Smooth muscle cell (in vitro differentiated cells): ENCODE measurements at regions not wholly inside any gene's neighbourhood (a gene's known extent, or its start where the extent isn't known, plus 50 kb on each side); places are given as distances from the start of the nearest gene placed in this dataset.

Experiments
- DNase-seq: peaks from one replicate; lab custom pipeline; 2025; ENCODE audit not compliant: unreplicated experiment; lab: John Stamatoyannopoulos, UW
- H2AFZ ChIP-seq: fragments of 200-600 bp; sonication (generic); 2 replicates; pipeline ENCODE4 v1.6.0; 2016; ENCODE audit warnings: antibody characterized with exemption, low read depth, mild to moderate bottlenecking
- H3F3A ChIP-seq: fragments of 200-600 bp; sonication (generic); 2 replicates; pipeline ENCODE4 v1.6.0; 2017; ENCODE audit warnings: antibody characterized with exemption, low read depth
- H3K27ac ChIP-seq: fragments of 200-600 bp; sonication (generic); 2 replicates; pipeline ENCODE4 v1.5.1; 2016; ENCODE audit warnings: low read depth, mild to moderate bottlenecking
- H3K27me3 ChIP-seq: fragments of 200-600 bp; sonication (generic); 2 replicates; pipeline ENCODE4 v1.6.1; 2016; ENCODE audit warnings: low read depth, mild to moderate bottlenecking
- H3K36me3 ChIP-seq: fragments of 200-600 bp; sonication (generic); 2 replicates; pipeline ENCODE4 v1.5.1; 2016; ENCODE audit warnings: low read depth
- H3K4me1 ChIP-seq: fragments of 200-600 bp; sonication (generic); 2 replicates; pipeline ENCODE4 v1.5.1; 2016; ENCODE audit warnings: low read depth
- H3K4me2 ChIP-seq: fragments of 200-600 bp; sonication (generic); 2 replicates; pipeline ENCODE4 v1.6.0; 2016; ENCODE audit warnings: mild to moderate bottlenecking
- H3K4me3 ChIP-seq: fragments of 200-600 bp; sonication (generic); 2 replicates; pipeline ENCODE4 v1.5.1; 2016; ENCODE audit warnings: mild to moderate bottlenecking
- H3K79me2 ChIP-seq: fragments of 200-600 bp; sonication (generic); 2 replicates; pipeline ENCODE4 v1.6.0; 2016; ENCODE audit warnings: low read depth, mild to moderate bottlenecking
- H3K9ac ChIP-seq: fragments of 200-600 bp; sonication (generic); 2 replicates; pipeline ENCODE4 v1.6.0; 2016; ENCODE audit warnings: low read depth
- H3K9me3 ChIP-seq: fragments of 200-600 bp; sonication (generic); replicated peaks from 2 replicates; pipeline ENCODE4 v1.5.1; 2016; ENCODE audit warnings: low read depth
- H4K20me1 ChIP-seq: fragments of 200-600 bp; sonication (generic); 2 replicates; pipeline ENCODE4 v1.6.0; 2016; ENCODE audit warnings: low read depth
- CTCF ChIP-seq: fragments of 200-600 bp; sonication (generic); IDR thresholded peaks from 2 replicates; pipeline ENCODE4 v1.5.1; 2017; ENCODE audit warnings: borderline replicate concordance, mild to moderate bottlenecking, antibody characterized with exemption; ENCODE audit not compliant: insufficient read depth, poor library complexity, severe bottlenecking
- WGBS: methylation state at CpG from one replicate; pipeline ENCODE4 v1.1.7; 2016; ENCODE audit warnings: low lambda C conversion rate; 5-methylcytosine and 5-hydroxymethylcytosine counted together

GRCh38 chr11:71112990-71113389 lies 139.4 kb downstream of the SHANK2 start:
- no peaks in the 10 kb centered on the region for H3K9me3 ChIP-seq
- no peak overlapping the region for H3K4me2 ChIP-seq
- H3K27ac ChIP-seq, result no peak overlapping the region
- DNase-seq, result no peak
- no peaks in the 10 kb centered on the region for H3K36me3 ChIP-seq
- H3K9ac ChIP-seq, result no peak overlapping the region
- H3K79me2 ChIP-seq, result no peaks in the 10 kb centered on the region
- no peaks in the 10 kb centered on the region for H3F3A ChIP-seq
- H4K20me1 ChIP-seq, result no peaks in the 10 kb centered on the region
- no peak for TF ChIP-seq CTCF
- no peaks in the 10 kb centered on the region for H3K27me3 ChIP-seq
- H2AFZ ChIP-seq, result no peak overlapping the region
- 85% methylated on average over 16 of the region's 16 CpGs for WGBS
- H3K4me3 ChIP-seq, result no peak overlapping the region
- no peaks in the 10 kb centered on the region for H3K4me1 ChIP-seq

- WGBS, result 82% methylated on average over 9 of the region's 9 CpGs
- no peak overlapping the region for H2AFZ ChIP-seq
- H3K9me3 ChIP-seq, result no peaks in the 10 kb centered on the region
- H3K4me3 ChIP-seq, result no peak overlapping the region
- no peak for TF ChIP-seq CTCF
- no peaks in the 10 kb centered on the region for H3K79me2 ChIP-seq
- H3F3A ChIP-seq, result no peaks in the 10 kb centered on the region
- no peaks in the 10 kb centered on the region for H3K27me3 ChIP-seq
- no peak overlapping the region for H3K9ac ChIP-seq
- no peak for DNase-seq
- no peaks in the 10 kb centered on the region for H3K36me3 ChIP-seq
- no peak overlapping the region for H3K27ac ChIP-seq
- H4K20me1 ChIP-seq, result no peaks in the 10 kb centered on the region
- H3K4me2 ChIP-seq, result no peak overlapping the region
- no peaks in the 10 kb centered on the region for H3K4me1 ChIP-seq
Observed at GRCh38 chr11:71112454-71112853, 139.9 kb downstream of the SHANK2 start.

- Histone ChIP-seq H3K9me3 (no peaks in the 10 kb centered on the region), H3K79me2 (no peaks in the 10 kb centered on the region), H3K9ac (no peak overlapping the region), H3K4me1 (no peaks in the 10 kb centered on the region), H4K20me1 (no peaks in the 10 kb centered on the region), H3F3A (no peaks in the 10 kb centered on the region), H2AFZ (no peak overlapping the region), H3K36me3 (no peaks in the 10 kb centered on the region), H3K27ac (no peak overlapping the region), H3K27me3 (no peaks in the 10 kb centered on the region), H3K4me3 (no peak overlapping the region), H3K4me2 (no peak overlapping the region)
- WGBS, result 98% methylated on average over 13 of the region's 13 CpGs
- DNase-seq, result no peak
- no peak for TF ChIP-seq CTCF
Observed at GRCh38 chr11:71109586-71109985, 142.8 kb downstream of the SHANK2 start.

DNA sequence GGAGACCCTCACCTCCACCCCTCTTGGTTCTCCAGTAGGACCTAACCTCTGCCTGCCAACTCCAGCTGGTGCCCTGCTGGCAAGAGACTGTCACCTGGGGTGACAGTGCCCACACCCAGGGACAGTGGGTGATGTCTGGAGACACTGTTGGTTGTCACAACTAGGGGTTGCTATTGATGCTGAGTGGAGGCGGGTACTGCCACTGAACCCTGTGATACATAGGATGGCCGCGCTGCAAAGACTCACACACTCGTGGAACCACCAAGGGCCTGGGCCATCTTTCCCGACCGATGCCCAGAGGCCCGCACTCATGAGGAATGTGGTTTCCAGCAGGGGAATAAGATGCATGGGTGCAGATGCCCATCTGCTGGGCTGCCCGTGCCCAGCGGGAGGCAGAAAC lies 143.2 kb downstream of the SHANK2 start:
- H3K27ac ChIP-seq, result no peak overlapping the region
- no peaks in the 10 kb centered on the region for H3K36me3 ChIP-seq
- no peak for DNase-seq
- H3K9me3 ChIP-seq, result no peaks in the 10 kb centered on the region
- no peaks in the 10 kb centered on the region for H4K20me1 ChIP-seq
- over 99% methylated on average over 9 of the region's 9 CpGs for WGBS
- no peaks in the 10 kb centered on the region for H3K4me1 ChIP-seq
- no peak overlapping the region for H3K9ac ChIP-seq
- TF ChIP-seq CTCF, result no peak
- no peaks in the 10 kb centered on the region for H3F3A ChIP-seq
- H3K4me3 ChIP-seq, result no peak overlapping the region
- no peaks in the 10 kb centered on the region for H3K79me2 ChIP-seq
- no peak overlapping the region for H3K4me2 ChIP-seq
- no peak overlapping the region for H2AFZ ChIP-seq
- H3K27me3 ChIP-seq, result no peaks in the 10 kb centered on the region
